ENCODE measurements at regions not wholly inside any gene's neighbourhood (a gene's known extent, or its start where the extent isn't known, plus 50 kb on each side); places are given as distances from the start of the nearest gene placed in this dataset.

GRCh38 chr6:144475411-144475810, 190.3 kb downstream of the UTRN start:
- peaks cover 7% of the 10 kb centered on the region for H3K4me1 Mint-ChIP-seq
- no peak for TF ChIP-seq CTCF (IDR thresholded peaks at IDR 0.05; ENCODE audit: unreplicated experiment)
- no peaks in the 10 kb centered on the region for H3K27me3 Mint-ChIP-seq (ENCODE audit: low read depth)
- no peak for DNase-seq (ENCODE audit: low spot score in 2 of 2, unreplicated experiment in 2 of 2)
- H3K9me3 Mint-ChIP-seq = no peaks in the 10 kb centered on the region
- no peak overlapping the region for H3K4me3 Mint-ChIP-seq
- no peak overlapping the region for H3K27ac Mint-ChIP-seq
- peaks cover 39% of the 10 kb centered on the region for H3K36me3 Mint-ChIP-seq

- no peak overlapping the region for H3K4me3 Mint-ChIP-seq
- no peak for TF ChIP-seq CTCF (IDR thresholded peaks at IDR 0.05; ENCODE audit: unreplicated experiment)
- peaks cover 7% of the 10 kb centered on the region for H3K4me1 Mint-ChIP-seq
- H3K27ac Mint-ChIP-seq = no peak overlapping the region
- H3K27me3 Mint-ChIP-seq (ENCODE audit: low read depth) = no peaks in the 10 kb centered on the region
- H3K9me3 Mint-ChIP-seq = no peaks in the 10 kb centered on the region
- no peak for DNase-seq (ENCODE audit: low spot score in 2 of 2, unreplicated experiment in 2 of 2)
- H3K36me3 Mint-ChIP-seq = peaks cover 35% of the 10 kb centered on the region
Observed at GRCh38 chr6:144476286-144476685, 191.2 kb downstream of the UTRN start.

GRCh38 chr6:144477396-144477795, 192.3 kb downstream of the UTRN start:
- H3K27me3 Mint-ChIP-seq (ENCODE audit: low read depth) = no peaks in the 10 kb centered on the region
- TF ChIP-seq CTCF (IDR thresholded peaks at IDR 0.05; ENCODE audit: unreplicated experiment) = no peak
- peaks cover 25% of the 10 kb centered on the region for H3K36me3 Mint-ChIP-seq
- H3K9me3 Mint-ChIP-seq = no peaks in the 10 kb centered on the region
- DNase-seq (ENCODE audit: low spot score in 2 of 2, unreplicated experiment in 2 of 2) = no peak
- H3K27ac Mint-ChIP-seq = no peak overlapping the region
- peaks cover 5% of the 10 kb centered on the region for H3K4me1 Mint-ChIP-seq
- no peak overlapping the region for H3K4me3 Mint-ChIP-seq

- Mint-ChIP-seq H3K27me3 (ENCODE audit: low read depth) (no peaks in the 10 kb centered on the region), H3K27ac (no peak overlapping the region), H3K36me3 (peaks cover 24% of the 10 kb centered on the region), H3K4me3 (no peak overlapping the region), H3K4me1 (peaks cover 5% of the 10 kb centered on the region), H3K9me3 (no peaks in the 10 kb centered on the region)
- DNase-seq (ENCODE audit: low spot score in 2 of 2, unreplicated experiment in 2 of 2) = no peak
- no peak for TF ChIP-seq CTCF (IDR thresholded peaks at IDR 0.05; ENCODE audit: unreplicated experiment)
Observed at GRCh38 chr6:144477856-144478255, 192.7 kb downstream of the UTRN start.

- H3K9me3 Mint-ChIP-seq = no peaks in the 10 kb centered on the region
- no peak overlapping the region for H3K4me3 Mint-ChIP-seq
- H3K4me1 Mint-ChIP-seq = peaks cover 5% of the 10 kb centered on the region
- no peak for TF ChIP-seq CTCF (IDR thresholded peaks at IDR 0.05; ENCODE audit: unreplicated experiment)
- H3K36me3 Mint-ChIP-seq = peaks cover 25% of the 10 kb centered on the region
- H3K27ac Mint-ChIP-seq = peak overlapping the region; percentile 54
- no peaks in the 10 kb centered on the region for H3K27me3 Mint-ChIP-seq (ENCODE audit: low read depth)
- no peak for DNase-seq (ENCODE audit: low spot score in 2 of 2, unreplicated experiment in 2 of 2)
Observed at GRCh38 chr6:144478483-144478882, 193.3 kb downstream of the UTRN start.

- Mint-ChIP-seq H3K27me3 (ENCODE audit: low read depth) (no peaks in the 10 kb centered on the region), H3K27ac (no peak overlapping the region), H3K4me1 (peaks cover 5% of the 10 kb centered on the region), H3K4me3 (no peak overlapping the region), H3K9me3 (no peaks in the 10 kb centered on the region), H3K36me3 (peaks cover 18% of the 10 kb centered on the region)
- DNase-seq (ENCODE audit: low spot score in 2 of 2, unreplicated experiment in 2 of 2) = no peak
- TF ChIP-seq CTCF (IDR thresholded peaks at IDR 0.05; ENCODE audit: unreplicated experiment) = no peak
Observed at GRCh38 chr6:144479991-144480390, 194.9 kb downstream of the UTRN start.
